GM12873 (cell line): ENCODE measurements at regions not wholly inside any gene's neighbourhood (a gene's known extent, or its start where the extent isn't known, plus 50 kb on each side); places are given as distances from the start of the nearest gene placed in this dataset.

Experiments
- TF ChIP-seq, protein P1 (sequence below): IDR thresholded peaks from 2 replicates; pipeline ENCODE4 v1.5.1; 2012; ENCODE audit warnings: low read depth, mild to moderate bottlenecking, moderate library complexity, low read length, control low read depth; ENCODE audit not compliant: insufficient read depth; ENCODE audit errors: missing control alignments

- TF ChIP-seq, protein P1, sequence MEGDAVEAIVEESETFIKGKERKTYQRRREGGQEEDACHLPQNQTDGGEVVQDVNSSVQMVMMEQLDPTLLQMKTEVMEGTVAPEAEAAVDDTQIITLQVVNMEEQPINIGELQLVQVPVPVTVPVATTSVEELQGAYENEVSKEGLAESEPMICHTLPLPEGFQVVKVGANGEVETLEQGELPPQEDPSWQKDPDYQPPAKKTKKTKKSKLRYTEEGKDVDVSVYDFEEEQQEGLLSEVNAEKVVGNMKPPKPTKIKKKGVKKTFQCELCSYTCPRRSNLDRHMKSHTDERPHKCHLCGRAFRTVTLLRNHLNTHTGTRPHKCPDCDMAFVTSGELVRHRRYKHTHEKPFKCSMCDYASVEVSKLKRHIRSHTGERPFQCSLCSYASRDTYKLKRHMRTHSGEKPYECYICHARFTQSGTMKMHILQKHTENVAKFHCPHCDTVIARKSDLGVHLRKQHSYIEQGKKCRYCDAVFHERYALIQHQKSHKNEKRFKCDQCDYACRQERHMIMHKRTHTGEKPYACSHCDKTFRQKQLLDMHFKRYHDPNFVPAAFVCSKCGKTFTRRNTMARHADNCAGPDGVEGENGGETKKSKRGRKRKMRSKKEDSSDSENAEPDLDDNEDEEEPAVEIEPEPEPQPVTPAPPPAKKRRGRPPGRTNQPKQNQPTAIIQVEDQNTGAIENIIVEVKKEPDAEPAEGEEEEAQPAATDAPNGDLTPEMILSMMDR = no peak
Measured at GRCh38 chr4:36394352-36394903, 113.0 kb downstream of the DTHD1 start.

DNA sequence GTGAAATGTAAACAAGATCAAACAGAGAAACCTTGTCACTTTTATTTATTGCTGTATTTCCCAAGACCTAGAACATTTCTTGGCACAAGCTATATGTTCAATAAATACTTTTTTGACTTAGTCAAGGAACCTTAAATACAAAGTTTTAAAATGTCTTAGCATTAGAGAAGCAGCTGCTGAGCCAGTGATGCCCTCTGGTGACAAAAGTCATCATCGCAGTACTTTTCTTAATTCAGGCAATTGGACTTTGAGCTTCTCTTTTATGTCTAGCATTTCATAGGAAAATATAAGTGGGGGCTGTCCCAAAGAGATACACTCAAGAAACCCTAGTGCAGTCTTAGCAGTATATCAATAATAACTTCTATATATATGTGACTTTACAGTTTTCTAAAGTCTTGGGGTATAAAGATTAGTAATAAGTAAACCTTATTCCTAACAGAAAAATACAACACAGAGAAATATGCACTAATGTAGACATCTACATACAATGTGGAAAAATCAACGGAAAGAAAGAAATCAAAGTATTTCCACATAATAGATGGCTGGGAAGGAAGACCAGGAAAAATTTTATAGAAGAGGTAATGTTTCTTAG, 118.4 kb downstream of the DTHD1 start:
- TF ChIP-seq, protein P1 = peak; percentile 76

DNA sequence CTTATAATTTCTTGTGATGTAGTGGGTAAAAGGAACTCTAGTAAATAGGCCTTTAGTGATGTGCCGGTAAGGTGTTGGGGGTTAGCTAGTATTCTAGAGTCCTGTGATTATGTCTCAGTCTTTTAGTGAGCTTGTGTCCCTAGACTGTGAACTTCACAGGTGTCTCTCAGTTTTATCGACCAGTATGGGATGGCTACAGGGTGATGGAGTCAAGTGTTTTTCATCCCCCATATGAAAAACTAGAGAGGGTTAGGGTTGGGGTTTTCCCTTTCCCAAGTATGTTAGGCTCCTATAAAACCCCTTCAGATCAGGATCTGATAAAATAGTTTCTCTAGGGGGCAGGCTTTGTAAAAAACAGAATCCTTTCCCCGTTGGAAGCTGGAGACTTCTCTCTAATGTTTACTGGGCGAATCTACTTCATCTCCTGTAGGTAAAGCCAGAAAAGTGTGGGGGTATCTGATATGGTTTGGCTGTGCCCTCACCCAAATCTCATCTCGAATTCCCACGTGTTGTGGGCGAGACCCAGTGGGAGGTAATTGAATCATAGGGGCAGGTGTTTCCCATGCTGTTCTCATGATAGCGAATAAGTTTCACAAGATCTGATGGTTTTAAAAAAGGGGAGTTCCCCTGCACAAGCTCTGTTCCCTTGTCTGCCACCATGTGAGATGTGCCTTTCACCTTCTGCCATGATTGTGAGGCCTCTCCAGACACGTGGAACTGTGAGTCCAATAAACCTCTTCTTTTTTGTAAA, 120.8 kb downstream of the DTHD1 start:
- TF ChIP-seq, protein P1 = no peak

GRCh38 chr4:36411338-36411737, 129.9 kb downstream of the DTHD1 start:
- TF ChIP-seq, protein P1 = no peak

DNA sequence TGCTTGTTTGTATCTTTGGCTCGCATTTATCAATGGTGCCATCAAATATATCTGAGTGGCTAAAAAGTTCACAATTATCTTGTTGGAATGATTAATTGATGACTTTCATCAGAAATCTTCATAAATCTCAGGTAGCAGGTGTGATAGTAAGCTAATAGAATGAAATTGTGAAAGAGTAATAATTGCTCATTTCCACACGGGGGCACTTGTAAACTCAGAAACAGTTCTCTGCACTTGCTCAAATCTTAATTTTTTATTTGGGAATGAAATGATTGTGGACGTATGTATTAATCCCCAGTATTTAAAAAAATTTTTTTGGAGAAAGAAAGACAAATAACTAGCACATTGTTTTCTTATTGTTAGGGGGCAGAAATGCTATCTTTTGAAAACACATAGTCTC, 132.8 kb downstream of the DTHD1 start:
- TF ChIP-seq, protein P1 = peak; percentile 44

DNA sequence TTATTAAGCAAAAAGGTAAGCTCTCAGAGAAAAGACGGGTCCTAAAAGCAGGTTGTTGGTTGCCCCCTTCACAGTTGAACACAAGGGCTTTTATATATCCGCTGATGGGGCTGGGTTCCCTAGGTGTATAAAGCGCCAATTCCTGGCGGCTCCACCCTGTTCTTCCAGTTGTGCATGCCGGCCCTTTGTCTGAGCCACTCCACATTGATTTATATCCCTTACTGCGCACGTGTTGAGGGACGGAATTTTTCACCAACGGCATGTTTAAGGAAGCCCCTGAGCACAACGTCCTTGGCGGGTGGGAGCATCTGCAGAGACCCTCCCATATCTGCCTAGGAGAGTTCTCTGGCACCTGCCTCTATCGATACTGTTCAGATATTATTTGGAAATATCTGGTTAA, 135.7 kb downstream of the DTHD1 start:
- TF ChIP-seq, protein P1 = no peak

DNA sequence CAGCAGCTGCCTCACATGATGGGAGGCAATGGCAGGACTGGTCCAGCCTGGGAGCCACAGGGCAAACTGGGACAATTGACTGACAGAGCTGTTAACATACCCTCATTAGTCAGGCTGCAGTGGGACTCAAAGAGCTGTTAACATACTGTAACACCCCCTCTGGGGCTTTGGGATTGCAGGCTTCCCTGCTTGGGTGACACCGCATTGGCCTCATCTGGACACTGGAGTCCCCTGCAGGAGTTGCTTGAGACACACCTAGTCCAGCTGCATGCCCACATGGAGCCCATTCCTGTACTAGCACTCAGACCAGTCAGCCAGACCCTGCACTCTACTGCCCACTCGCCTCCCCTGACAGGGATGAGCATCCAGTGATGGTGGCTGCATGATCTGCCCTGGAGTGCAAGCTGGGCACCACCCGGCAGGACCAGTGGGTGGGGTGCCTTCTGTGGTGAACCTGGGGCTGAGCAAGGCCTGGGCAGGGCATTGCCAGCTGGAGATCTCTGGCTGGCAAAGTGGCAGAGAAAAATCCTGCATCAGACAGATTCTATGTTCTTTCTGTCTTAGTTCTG, 138.8 kb downstream of the DTHD1 start:
- TF ChIP-seq, protein P1 = no peak
